ENCODE measurements at regions not wholly inside any gene's neighbourhood (a gene's known extent, or its start where the extent isn't known, plus 50 kb on each side); places are given as distances from the start of the nearest gene placed in this dataset.

DNA sequence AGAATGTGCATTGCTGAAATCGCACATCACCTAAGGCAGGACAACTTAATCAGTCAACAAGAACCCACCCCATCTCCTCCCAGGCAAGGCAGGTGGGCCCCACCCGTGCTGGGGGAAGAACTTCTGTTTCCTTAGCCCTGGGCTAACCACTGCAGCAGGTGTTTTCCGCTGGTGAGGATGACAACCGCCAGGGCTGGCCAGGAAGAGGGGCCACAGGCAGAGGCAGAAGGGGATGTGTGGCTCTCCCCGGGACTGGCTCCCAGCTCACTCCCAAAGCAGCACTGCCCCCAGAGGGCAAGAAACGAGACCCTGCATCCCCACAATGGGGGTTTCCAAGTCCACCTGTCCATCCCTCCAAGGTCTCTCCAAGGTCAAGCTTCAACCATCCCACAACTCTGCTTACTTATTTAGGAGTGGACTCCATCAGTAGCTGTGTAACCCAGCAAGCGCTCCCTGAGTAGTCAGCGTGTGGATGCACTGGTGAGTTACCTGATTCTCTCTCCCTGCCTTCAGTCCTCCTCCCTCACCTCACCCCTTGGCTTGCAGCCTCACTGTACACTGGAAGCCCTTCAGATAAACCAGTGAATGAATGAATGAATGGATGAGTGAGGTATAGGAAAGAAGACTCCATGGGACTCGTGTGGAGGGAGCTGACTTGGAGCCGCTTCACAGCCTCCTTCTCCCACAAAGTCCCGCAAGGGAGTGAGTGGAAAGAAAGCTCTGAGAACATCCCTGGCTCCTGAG lies 168.2 kb upstream of the CST7 start:
- no peak for DNase-seq

DNA sequence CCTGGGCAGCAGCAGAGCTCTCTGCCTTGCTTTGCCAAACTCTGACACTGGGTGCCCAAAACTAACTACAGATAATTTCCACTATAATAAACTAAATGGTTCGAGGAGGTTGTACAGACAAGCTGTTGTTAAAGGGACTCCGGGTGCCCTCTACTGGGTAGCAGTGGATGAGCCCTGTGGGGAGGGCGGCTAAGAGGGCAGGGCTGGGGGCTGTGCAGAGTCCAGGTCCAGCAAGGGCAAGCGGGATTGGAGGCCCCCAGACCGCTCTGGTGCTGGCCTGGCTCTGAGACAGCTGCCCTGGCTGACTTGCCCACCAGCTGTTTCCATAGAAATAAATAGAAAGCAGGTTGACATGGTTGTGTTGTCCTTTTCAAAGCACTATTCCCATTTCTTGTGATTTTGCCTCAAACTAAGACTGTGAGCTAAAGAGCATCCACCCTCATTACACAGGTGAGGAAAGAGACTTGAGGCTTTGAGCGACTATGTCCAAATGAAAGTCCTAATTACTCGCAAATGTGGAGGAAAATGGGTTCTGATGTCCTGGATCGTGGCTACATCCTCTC lies 167.6 kb upstream of the CST7 start:
- no peak for DNase-seq

DNA sequence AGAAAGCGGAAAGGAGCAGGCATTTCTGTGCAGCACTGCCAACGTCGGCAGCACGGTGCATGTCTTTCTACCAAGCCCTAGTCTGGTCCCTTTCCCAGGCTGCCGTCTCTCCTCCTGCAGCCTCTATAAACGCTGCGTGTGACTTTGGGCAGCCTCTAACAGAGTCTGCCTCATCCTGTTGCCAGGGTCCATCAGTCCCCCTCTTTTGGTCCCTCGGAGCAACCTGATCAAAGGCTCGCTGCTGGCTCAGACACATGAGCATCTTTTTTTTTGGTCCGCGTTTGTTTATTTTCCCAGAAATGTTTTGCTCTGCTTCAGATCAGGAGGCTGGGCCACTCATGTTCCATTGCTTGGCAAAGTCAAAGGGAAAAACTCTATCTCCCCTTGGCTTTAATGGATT lies 166.8 kb upstream of the CST7 start:
- DNase-seq, result no peak

DNA sequence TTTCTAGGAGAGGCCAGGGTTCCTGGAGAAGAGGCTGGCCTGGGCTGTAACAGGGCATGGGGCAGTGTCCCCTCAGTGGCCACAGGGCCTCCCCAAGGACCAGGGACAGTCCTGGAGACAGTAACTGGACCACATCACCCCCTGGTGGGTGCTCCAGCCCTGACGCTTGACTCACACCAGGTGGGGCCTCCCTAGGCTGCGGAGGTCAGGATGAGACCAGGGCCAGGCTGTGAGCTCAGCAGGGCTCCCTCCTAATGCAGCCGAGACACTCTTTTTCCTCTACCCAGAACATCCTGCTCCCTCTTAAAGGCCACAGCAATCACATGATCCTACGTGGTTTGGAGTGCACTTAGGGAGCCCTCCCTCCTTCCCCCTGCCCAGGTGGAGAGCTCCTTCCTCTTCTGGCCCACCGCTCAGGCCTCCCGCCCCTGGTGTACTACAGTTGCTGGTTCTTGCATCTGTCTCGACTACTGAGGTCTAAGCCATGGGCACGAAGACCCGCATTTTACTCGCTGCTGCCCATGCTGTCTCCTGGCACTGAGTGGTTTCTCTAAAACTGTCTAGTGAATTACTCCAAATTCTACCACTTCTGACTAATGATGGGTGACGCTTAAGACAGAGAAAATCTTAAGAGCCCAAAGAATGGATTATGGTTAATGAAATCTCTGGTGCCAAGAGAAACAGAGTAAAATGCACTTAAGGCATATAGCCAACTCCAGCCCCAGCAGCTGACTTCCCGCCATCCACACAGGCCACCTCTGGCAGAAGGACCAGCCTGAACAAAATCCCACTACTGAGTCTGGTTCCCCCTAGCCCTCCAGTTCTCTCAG lies 166.1 kb upstream of the CST7 start:
- DNase-seq, result no peak

DNA sequence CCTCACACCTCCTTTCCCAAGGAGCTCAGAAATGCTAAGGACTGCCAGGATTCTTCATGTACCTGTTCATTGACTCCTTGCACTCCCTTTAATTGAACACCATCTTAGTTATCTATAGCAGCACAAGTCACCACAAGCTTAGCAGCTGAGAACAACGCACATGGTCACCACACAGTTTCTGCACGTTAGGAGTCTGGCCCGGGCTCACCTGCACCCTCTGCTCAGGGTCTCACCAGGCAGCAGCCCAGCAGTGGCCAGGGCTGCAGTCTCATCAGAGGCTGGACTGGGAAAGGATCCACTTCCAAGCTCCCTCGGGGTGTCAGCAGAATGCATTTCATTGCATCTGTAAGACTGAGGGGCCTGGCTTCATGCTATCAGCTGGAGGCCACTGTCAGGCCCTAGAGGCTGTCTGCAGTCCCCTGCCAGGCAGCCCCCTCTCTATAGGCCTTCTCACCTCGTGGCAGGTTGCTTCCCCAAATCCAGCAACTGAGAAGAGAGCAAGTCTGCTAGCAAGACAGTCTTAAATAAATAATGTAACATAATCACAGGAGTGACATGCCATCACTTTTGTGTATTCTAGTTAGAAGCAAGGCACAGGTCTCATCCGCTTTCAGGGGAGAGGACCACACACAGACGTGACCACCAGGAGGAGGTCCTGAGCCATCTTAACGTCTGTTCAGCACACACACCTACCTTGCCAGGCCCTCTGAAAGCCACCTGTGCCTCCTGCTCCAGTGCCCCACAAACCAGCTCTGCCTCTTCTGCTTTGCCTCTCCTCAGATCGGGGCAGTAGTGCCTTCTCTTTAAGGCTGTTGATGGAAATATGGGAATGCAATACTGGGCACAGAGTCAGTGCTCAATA lies 165.2 kb upstream of the CST7 start:
- DNase-seq, result no peak

DNA sequence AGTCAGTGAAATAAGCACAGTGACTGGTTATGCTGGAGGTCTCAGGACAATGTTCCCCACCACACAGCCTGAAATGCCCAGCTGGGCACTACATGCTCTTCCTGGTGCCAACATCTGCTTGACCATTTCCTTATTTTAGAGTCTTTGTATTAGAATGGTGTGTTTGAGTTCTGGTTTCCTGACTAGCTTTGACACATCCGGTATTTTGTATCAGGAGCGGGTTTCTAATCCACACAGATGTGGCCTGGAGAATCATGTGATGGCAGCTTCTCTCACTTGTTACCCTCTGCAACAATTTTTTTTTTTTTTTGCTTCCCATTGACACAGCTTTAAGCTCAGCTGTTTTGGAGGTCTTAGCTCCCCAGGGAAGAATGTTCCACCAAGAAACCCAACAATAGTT lies 164.5 kb upstream of the CST7 start:
- DNase-seq, result no peak

DNA sequence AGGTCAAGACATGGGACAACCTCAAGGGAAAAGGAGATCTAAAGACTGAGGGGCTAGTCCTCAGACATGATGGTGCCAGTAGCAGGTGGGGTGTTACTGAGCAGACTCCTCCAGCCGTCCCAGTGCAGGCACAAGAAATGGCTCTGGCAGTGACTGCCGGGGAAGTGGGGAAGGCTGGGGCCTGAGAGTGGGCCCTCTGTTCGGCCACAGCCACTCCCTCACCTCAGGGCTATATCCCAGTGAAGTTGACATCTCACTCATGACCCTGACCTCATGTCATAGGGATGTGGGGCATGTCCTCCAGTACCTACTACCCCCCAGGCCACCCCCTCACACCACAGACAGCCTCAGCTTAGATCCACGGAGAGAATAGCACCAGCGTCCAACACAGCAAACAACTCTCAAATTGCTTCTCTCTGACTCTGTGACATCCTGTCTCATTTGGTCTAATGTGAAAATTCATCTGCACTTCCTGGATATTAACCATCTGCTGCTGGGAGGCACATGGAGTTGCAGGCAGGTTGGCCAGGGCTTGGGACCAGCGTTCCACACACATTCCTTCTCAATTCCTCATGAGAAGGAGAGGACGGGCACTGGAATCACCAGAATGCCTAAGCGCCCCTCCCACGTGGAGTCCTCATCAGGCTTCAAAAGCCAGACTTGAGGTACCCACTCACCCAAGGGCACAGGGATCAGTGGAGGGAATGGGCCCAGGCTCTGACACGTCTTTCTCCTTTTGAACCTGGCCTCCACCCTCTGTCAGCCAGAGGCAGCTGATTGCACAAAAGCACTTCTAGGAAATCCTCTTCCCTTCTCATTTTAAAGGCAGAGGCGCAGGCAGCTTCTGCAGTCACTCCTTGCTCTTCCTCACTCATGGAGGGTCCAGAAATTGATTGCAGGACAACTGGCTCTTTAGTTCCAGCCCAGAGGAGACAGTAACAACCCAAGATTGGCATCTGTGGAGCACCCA lies 163.6 kb upstream of the CST7 start:
- no peak for DNase-seq

DNA sequence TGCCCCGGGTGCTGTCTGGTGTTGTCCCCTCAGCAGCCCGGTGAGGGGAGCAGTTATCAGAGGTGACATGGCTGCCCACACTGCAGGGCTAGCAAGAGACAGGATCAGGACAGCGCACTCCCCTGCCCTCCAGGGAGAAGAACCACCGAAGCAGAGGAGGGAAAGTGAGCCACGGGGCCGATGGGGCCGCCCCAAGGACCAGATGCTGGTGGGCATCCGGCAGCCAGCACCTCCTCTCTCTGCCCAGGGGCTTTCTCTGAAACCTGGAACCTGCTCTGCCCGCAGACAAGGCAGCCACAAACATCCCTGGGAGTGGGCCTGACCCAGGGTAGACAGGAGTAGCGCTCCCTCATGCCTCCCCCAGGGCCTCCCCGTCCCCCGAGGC lies 163.0 kb upstream of the CST7 start:
- DNase-seq, result no peak

DNA sequence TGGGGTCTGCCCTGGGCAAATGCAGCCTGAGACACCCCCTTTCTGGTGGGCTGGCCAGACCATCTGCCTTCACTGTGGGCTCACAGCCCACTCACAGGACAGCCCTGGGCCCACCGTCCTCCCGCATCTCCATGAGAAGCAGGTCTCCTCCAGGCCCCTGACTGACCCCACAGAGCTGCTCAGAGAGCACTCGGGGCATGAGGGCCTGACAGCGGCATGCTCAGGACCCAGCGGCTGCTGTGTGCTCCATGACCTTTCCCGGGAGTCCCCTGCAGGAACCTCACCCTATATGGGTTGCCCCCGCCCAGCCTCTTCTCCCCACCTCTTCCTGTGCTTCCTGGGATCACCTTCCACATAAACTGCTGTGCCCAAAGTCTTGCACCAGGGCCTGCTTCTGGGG lies 162.4 kb upstream of the CST7 start:
- DNase-seq, result no peak

DNA sequence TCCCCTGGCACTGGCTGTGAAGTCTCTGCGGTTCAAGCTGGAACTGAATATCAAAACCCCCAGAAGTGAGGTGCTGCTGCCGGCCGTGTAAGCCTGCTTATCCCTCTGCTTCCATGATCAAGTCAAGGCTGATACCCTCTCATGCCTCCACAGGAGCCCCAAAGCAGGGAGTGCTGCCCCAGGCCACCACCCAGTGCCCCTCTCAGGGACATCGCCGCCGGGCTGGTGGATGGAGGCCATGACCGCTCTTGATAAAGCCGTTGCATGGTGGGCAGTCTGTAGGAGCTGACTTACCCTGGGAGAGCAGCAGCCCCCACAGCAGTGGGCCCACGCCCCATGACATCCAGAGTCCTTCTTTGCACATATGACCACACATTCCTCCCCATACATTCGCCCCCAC lies 162.0 kb upstream of the CST7 start:
- DNase-seq, result no peak

DNA sequence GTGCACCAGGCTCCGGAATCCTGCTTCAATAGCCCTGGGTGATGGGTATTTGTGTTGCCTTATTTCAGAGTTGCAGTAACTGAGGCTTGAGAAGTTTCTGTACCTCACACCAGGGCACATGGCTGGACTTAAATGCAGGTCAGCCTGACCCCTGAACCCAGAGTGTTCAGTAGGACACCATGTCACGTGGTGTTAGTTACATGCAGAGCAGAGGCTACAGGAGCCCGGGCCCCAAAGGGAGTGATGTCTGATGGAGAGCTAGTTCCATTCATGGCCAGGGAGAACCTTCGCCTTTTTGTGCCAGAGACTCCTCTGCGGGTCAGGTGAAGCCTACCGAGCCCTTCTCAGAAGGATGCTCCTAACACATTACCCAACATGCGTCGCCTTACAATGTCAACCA lies 161.4 kb upstream of the CST7 start:
- DNase-seq, result no peak

DNA sequence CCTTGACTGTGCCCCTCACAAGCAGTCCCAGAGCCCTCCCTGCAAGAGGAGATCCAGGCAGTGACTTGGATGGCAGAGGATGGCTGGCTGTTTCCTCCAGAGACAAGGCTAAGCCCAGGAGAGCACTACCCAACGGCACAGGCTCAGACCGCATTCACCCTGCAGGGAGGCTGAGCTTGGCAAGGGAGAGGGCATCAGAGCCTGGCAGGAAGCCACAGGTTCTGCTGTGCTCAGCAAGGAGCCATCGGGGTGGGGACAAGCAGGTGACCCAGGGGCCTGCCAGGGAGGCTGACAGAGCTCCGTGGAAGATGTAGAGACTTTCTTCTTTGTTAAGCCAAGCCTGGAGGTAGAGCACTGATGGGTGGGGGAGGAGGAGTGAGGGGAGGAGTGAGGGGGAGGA lies 159.2 kb upstream of the CST7 start:
- DNase-seq, result no peak

DNA sequence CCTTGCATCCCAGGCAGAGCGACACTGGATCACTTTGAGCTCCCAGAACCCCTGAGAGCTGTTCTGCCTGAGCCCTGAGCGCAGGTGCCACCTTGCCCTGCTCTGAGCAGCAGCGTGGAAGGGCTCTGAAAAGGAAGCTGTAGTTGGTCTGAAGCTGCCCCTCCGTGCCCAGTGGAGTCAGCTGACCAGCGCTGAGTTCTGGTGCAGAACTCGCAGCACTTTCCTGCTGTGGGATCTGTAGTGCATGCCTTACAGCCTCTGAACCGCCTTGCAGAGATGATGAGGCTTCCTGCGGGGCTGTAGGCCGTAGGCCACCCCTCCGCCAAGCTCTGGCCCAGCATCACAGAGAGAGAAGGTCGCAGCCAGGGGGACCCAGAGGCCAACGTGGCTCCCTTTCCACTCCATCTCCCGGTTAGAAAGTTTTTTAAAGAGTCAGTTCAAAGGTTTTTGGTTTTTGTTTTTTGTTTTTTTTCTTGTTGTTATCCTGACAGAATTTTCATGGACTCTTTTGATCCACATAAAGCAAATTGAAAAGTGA lies 158.3 kb upstream of the CST7 start:
- DNase-seq, result no peak

DNA sequence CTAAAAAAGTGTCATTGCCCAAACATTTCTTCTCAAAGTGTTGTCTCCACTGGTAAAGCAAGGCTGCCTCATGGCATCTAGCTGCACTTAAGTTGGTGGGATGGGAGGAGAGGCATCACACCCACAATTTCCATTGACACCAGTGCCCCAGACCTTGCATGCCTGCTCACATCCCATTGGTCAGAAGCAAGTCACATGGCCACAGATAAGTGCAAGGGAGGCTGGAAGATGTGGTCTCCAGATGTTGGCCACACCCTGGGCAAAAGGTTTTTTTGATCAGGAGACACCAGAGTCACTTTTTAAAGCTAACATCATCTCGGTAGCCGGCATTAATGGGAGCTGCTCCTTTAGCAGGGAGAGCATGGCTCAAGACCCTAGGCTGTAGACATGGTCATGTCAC lies 157.1 kb upstream of the CST7 start:
- DNase-seq, result no peak

DNA sequence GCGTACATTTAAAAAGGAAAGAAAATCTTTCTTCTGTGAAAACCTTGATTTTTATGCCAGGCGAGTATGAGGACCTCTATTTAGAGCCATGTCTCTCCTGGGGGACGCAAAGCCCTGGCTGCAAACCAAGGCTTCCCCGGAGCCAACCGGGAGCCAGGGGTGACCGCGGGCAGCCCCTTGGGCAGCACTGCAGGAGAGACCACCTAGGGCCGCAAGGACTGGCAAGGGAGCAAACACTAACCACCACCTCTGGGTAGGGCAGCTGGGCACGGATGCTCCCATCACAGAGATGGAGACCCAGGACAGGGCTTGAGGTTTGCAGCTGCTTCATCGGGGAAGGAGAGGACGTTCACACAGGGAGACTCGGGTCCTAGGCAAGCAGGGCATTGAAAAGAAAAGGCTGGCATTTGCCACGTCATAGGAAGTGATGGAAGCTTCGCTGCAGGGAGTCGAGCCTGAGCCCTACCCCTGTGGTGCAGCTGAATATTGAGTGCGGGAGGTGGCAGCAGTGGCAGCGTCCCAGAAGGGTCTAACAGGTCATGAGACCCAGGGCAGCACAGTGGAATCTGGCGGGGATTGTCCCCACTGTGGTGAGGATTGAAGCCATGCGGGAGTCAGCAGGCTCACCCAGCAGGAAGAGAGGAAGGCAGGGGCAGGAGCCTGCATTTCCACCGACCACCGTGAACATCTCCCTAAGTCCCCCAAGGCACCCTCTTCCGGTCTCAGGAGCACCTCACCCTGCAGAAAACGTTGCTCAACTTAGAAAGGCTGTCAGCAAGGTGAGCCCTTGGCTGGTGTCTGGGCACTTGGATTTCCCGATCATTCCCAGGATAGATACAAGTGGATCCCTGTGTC lies 156.2 kb upstream of the CST7 start:
- DNase-seq, result no peak

DNA sequence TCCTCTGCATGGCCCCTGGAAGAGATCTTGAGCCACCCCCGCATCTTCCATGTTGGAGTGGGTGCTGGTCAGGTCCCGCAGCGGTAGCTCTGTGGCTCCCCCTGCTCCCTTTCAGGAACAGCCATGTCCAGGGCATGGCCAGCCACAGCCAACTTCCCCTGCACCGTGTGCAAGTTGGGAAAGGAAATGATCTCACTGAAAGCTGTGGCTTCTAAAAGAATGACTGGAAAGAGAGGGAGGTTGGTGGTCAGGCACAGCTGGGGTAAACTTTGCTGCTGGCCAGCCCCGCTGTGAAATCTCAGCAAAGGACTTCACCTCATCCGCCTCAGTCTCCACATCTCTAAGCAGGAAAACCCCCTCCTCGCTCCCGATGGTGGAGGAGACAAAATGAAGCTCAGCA lies 153.6 kb upstream of the CST7 start:
- DNase-seq, result no peak

DNA sequence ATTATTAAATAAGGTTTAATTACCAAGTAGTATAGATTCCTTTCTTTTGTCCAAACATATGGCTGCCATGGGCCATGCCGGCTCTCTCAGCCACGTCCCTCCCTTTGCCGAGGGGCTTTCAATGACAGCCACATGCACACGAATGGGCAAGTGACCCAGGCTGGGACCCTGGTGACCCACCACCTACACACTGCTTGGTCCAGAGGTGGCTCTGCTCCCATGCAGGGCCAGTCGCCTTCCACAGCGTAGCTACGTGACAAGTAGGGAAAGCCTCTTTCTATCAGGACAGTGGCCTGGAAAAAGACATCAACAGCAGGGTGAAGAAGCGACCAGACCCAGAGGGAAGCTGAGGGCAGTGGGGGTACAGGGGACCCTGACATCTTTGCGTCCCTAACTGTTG lies 152.8 kb upstream of the CST7 start:
- no peak for DNase-seq

DNA sequence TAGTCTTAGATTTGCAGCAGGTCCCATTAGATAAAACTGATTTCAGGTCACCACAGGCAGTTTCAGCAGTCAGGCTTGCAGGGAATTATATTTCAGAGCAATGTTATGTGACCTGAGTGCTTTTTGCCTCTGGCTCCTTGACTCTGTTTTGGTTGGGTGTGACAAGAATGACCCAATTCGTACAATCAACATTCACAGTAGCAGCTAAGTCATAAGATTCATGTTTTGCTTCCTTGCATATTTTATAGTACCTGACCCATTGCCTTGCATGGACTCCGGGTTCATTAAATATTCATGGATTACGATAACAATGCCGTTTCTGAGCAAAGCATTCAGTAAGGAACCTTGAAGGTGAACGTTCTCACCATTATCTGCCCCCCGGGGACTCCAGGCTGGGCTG lies 152.0 kb upstream of the CST7 start:
- DNase-seq, result no peak

DNA sequence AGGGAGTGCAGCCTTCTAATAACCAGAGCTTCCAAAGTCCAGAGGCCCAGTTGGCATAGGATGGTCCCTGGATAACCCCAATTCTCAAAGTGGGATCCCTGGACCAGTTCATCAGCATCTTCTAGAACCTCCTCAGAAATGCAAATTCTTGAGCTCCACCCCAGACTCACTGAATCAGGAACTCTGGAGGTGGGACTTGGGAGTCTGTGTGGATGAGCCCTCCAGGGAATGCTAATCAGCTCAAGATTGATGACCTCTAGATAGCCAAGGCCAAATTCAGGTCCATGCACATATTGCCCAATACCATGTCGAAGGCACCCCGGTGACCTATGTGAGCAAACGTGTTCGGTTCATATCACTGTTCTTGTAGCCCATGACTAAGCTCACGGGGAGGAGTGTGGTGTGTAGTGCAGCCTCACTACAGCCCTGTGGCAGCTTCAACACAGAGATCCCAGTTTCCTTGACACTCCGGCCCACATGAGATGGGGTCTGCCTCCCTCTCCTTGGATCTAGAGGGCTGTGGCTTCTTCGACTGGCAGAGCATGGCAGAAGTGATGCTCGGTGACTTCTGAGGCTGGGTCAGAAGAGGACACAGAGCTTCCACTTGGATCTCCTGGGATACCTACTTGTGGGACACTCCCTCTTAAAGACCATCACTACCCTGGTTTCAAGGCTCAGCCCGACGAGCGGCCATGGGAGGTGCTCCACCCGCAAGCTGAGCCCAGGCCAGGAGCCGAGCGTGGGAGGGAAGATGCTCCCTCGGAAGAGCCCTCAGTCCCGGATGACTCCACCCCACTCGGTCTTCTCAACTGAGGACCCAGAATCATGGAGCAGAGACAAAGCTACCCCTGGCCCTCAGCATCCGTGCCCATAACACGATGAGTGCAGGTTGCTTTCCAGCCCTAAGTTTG lies 151.1 kb upstream of the CST7 start:
- no peak for DNase-seq

Data from NCI-H748 treated with DMSO at 0.1 percent for 48 hours (cell line).